Spleen (tissue), 11 donors: ENCODE measurements at regions not wholly inside any gene's neighbourhood (a gene's known extent, or its start where the extent isn't known, plus 50 kb on each side); places are given as distances from the start of the nearest gene placed in this dataset.

ENCODE experiments used
- DNase-seq: peaks from one replicate; pipeline ENCODE4 v3.0.0-alpha.2; 2020
- H3K27ac ChIP-seq, 8 donors: fragments of 200-600 bp; sonication (generic) in 7 of 8; 1 replicate in 4 of 8; 2 replicates in 4 of 8; pipeline versions ENCODE4 v1.5.0 to v1.8.0; 2016 to 2021; ENCODE audit warnings: inconsistent platforms in 4 of 8, mild to moderate bottlenecking in 4 of 8, moderate library complexity in 1 of 8
- H3K27me3 ChIP-seq, 7 donors: fragments of 200-600 bp; sonication (generic) in 6 of 7; replicated peaks in 1 of 7; 1 replicate in 4 of 7; 2 replicates in 3 of 7; pipeline versions ENCODE4 v1.5.0 to v1.8.0; 2016 to 2021; ENCODE audit warnings: inconsistent platforms in 3 of 7, mild to moderate bottlenecking in 1 of 7
- H3K36me3 ChIP-seq, 6 donors: fragments of 200-600 bp; sonication (generic) in 5 of 6; 1 replicate in 4 of 6; 2 replicates in 2 of 6; pipeline versions ENCODE4 v1.5.0 to v1.8.0; 2016 to 2021; ENCODE audit warnings: inconsistent platforms in 2 of 6
- H3K4me1 ChIP-seq, 6 donors: fragments of 200-600 bp; sonication (generic) in 5 of 6; 1 replicate in 3 of 6; 2 replicates in 3 of 6; pipeline versions ENCODE4 v1.5.0 to v1.8.0; 2016 to 2021; ENCODE audit warnings: inconsistent platforms in 3 of 6
- H3K4me3 ChIP-seq, 8 donors: fragments of 200-600 bp; sonication (generic) in 7 of 8; 1 replicate in 4 of 8; 2 replicates in 4 of 8; pipeline versions ENCODE4 v1.5.0 to v1.8.0; 2016 to 2021; ENCODE audit warnings: inconsistent platforms in 4 of 8, mild to moderate bottlenecking in 4 of 8, moderate library complexity in 2 of 8
- H3K9me3 ChIP-seq, 8 donors: fragments of 200-600 bp; sonication (generic) in 7 of 8; 1 replicate in 4 of 8; 2 replicates in 4 of 8; pipeline versions ENCODE4 v1.5.0 to v1.8.0; 2016 to 2021; ENCODE audit warnings: inconsistent platforms in 4 of 8
- POLR2A ChIP-seq, 3 donors: fragments of 450-650 bp; IDR thresholded peaks; one replicate each; pipeline ENCODE4 v1.5.1; 2017; ENCODE audit warnings: antibody characterized with exemption in 3 of 3, mild to moderate bottlenecking in 1 of 3
- POLR2AphosphoS5 ChIP-seq, 3 donors: sonication (generic); formaldehyde crosslinking; IDR thresholded peaks; one replicate each; pipeline ENCODE4 v1.5.1; 2017; ENCODE audit warnings: antibody characterized with exemption in 3 of 3
- WGBS, 5 donors: extraction: QIAGEN DNeasy Blood & Tissue Kit in 3 of 5; methylation state at CpG; one replicate each; pipeline versions ENCODE4 v1.1.5 to v1.1.7; 2013 to 2018; 5-methylcytosine and 5-hydroxymethylcytosine counted together
- intact Hi-C: fragments of 100-400 bp; cut with DNase I; formaldehyde crosslinking; loops from one replicate; pipeline ENCODE4 v1.15.0; 2023; ENCODE audit warnings: low total_unique reads
- TF ChIP-seq, protein P1 (sequence below), 11 experiments: fragments of 200-600 bp in 7 of 11; fragments of 450-650 bp in 4 of 11; sonication (generic) in 4 of 11; IDR thresholded peaks in 8 of 11; conservative IDR thresholded peaks in 3 of 11; 1 replicate in 7 of 11; 2 replicates in 4 of 11; pipeline versions ENCODE4 v1.4.0 to v1.8.0; 2016 to 2021; ENCODE audit warnings: antibody characterized with exemption in 11 of 11, inconsistent platforms in 4 of 11, mild to moderate bottlenecking in 1 of 11
- donor health status: healthy with polysubstance abuse.
- donor health status: DM: no; HTN: no; CAD: no; lungs with moderate emphysema.
- donor health status: DM: no; HTN: no; CAD: no.
- donor health status: Bipolar disorder and iron deficiency.
- donor health status: healthy.
- donor health status: DM: no; HTN: no; CAD: no.
- donor health status: DM: yes; HTN: yes; CAD: no.

GRCh38 chr3:94220426-94220825 is 157.6 kb downstream of the NSUN3 start:
- peaks cover 0 to 21% (median 13%) of the 10 kb centered on the region in 8 donors for H3K9me3 ChIP-seq
- WGBS, 5 donors, result 79 to 94% (median 86%) methylated on average over 2 of the region's 2 CpGs
- intact Hi-C loops, result no loop called here

GRCh38 chr3:94221829-94222228 is 159.0 kb downstream of the NSUN3 start:
- TF ChIP-seq, protein P1, sequence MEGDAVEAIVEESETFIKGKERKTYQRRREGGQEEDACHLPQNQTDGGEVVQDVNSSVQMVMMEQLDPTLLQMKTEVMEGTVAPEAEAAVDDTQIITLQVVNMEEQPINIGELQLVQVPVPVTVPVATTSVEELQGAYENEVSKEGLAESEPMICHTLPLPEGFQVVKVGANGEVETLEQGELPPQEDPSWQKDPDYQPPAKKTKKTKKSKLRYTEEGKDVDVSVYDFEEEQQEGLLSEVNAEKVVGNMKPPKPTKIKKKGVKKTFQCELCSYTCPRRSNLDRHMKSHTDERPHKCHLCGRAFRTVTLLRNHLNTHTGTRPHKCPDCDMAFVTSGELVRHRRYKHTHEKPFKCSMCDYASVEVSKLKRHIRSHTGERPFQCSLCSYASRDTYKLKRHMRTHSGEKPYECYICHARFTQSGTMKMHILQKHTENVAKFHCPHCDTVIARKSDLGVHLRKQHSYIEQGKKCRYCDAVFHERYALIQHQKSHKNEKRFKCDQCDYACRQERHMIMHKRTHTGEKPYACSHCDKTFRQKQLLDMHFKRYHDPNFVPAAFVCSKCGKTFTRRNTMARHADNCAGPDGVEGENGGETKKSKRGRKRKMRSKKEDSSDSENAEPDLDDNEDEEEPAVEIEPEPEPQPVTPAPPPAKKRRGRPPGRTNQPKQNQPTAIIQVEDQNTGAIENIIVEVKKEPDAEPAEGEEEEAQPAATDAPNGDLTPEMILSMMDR (IDR thresholded peaks at IDR 0.05 in 8 of 11, conservative IDR thresholded peaks at IDR 0.05 in 3 of 11), result no peak
- TF ChIP-seq POLR2A (IDR thresholded peaks at IDR 0.05) (no peak), POLR2AphosphoS5 (IDR thresholded peaks at IDR 0.05) (no peak)
- Histone ChIP-seq H3K4me3 (no peak overlapping the region), H3K4me1 (no peaks in the 10 kb centered on the region), H3K27me3 (no peaks in the 10 kb centered on the region), H3K27ac (no peak overlapping the region), H3K9me3 (peaks cover 0 to 21% (median 13%) of the 10 kb centered on the region in 8 donors), H3K36me3 (no peaks in the 10 kb centered on the region)
- no peak for DNase-seq
- intact Hi-C loops, result no loop called here

More at GRCh38 chr3:94220426-94220825, 157.6 kb downstream of the NSUN3 start:
- H3K4me3 ChIP-seq, result no peak overlapping the region
- TF ChIP-seq, protein P1 (IDR thresholded peaks at IDR 0.05 in 8 of 11, conservative IDR thresholded peaks at IDR 0.05 in 3 of 11), result no peak
- TF ChIP-seq POLR2AphosphoS5 (IDR thresholded peaks at IDR 0.05), result no peak
- TF ChIP-seq POLR2A (IDR thresholded peaks at IDR 0.05), result no peak
- H3K4me1 ChIP-seq, result no peaks in the 10 kb centered on the region
- H3K27ac ChIP-seq, result no peak overlapping the region
- H3K27me3 ChIP-seq, result no peaks in the 10 kb centered on the region
- no peaks in the 10 kb centered on the region for H3K36me3 ChIP-seq
- DNase-seq, result no peak

DNA sequence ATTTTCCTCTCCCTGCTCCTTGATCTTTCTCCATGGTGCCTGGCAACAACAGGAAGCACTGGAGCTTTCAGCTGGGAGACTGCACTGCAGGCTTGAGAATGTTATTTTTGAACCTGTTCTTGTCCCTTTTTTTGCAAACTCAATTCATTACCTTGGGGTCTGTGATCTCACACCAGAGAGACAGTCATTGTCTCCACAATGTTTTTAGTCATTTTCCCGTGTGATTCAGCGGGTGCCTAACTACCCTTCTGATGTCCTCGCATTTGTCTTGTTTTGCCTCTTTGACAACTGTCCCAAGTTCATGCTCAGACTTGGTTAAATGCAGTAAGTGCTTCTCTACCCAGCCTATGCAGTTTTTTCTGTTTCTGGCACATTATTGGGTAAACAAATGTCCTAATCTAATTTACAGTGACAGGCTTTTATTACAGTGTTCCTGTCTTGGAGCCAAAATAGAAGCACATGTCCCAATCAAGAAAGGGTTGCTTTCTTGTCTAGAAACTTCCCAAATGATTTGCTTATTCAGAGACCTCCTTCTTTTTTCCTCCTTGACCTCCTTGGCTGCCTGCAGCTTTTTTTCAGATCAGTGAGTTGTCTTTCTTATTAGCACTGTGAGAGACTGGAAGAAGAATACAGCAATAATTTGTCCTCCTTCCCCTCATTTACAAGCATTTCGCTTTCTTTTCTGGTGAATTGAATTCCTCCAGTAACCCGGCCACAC is 162.4 kb downstream of the NSUN3 start:
- no peak for DNase-seq

DNA sequence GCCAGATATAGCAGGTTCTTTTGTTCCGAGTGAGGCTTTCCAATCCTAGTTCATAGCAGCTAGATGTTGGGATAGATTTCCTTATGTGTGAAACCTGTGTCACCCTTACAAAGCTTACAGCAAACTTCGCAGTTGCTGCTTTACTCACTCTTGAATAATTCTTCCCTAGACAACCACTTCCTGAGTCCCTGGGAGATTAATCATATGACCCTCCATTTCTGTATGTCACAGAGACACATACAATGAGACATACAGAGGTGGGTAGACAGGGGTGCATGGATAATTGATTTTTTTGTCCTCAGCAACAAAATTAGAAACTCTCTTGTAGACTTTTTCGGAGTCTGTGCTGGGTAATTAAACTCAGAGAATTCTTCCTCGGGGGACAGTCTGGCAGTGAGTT is 163.2 kb downstream of the NSUN3 start:
- peaks cover 0 to 21% (median 13%) of the 10 kb centered on the region in 8 donors for H3K9me3 ChIP-seq
- no peaks in the 10 kb centered on the region for H3K4me1 ChIP-seq
- no peak overlapping the region for H3K27ac ChIP-seq
- no peak overlapping the region for H3K4me3 ChIP-seq
- no peak for DNase-seq
- intact Hi-C loops, result no loop called here
- 49 to 59% (median 54%) methylated on average over 4 of the region's 4 CpGs for WGBS, 5 donors
- no peaks in the 10 kb centered on the region for H3K36me3 ChIP-seq
- no peaks in the 10 kb centered on the region for H3K27me3 ChIP-seq
- TF ChIP-seq POLR2A (IDR thresholded peaks at IDR 0.05), result no peak
- TF ChIP-seq, protein P1 (IDR thresholded peaks at IDR 0.05 in 8 of 11, conservative IDR thresholded peaks at IDR 0.05 in 3 of 11), result no peak
- no peak for TF ChIP-seq POLR2AphosphoS5 (IDR thresholded peaks at IDR 0.05)

More for the DNA sequence above, 162.4 kb downstream of the NSUN3 start:
- intact Hi-C loops, result no loop called here
- H3K4me3 ChIP-seq, result no peak overlapping the region
- H3K36me3 ChIP-seq, result no peaks in the 10 kb centered on the region
- H3K27ac ChIP-seq, result no peak overlapping the region
- WGBS, 5 donors, result 65 to 87% (median 76%) methylated on average over 5 of the region's 5 CpGs
- TF ChIP-seq POLR2AphosphoS5 (IDR thresholded peaks at IDR 0.05), result no peak
- no peaks in the 10 kb centered on the region for H3K27me3 ChIP-seq
- peaks cover 0 to 21% (median 13%) of the 10 kb centered on the region in 8 donors for H3K9me3 ChIP-seq
- H3K4me1 ChIP-seq, result no peaks in the 10 kb centered on the region
